ENCODE measurements at regions not wholly inside any gene's neighbourhood (a gene's known extent, or its start where the extent isn't known, plus 50 kb on each side); places are given as distances from the start of the nearest gene placed in this dataset.

DNA sequence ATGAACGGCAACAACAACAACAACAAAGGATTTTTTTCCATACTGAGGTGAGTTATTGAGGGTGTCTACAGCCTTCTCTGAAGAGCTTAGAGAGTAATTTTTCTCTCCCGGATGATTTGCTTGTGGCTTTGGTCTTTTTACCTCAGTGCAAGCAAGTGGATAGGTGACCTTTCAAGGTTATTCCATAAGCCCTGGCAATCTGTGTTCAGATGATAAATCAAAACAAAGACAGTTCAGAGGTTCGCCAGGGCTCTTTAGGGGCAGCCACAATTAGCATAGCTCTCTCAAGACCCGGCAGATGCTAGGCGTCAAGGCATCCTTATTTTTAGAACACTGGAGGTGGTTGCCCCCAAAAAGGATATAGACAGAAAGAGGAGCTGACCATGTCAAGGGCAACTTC is 417.9 kb upstream of the C9orf72 start:
- H4K20me1 ChIP-seq (replicated peaks; ENCODE audit: control insufficient read depth, insufficient read depth, low read length) = no peaks in the 10 kb centered on the region
- in situ Hi-C loops (cut with MboI) = no loop called here

More for the DNA sequence above, 417.9 kb upstream of the C9orf72 start:
- ChIA-PET CTCF (ENCODE audit: low intra/inter-chr PET ratio) (no interaction called here), POLR2A (no interaction called here)
- no peaks in the 10 kb centered on the region for H3K9me3 ChIP-seq (replicated peaks; ENCODE audit: control insufficient read depth, insufficient read depth, low read depth, low read length)
- H3K9me1 ChIP-seq (ENCODE audit: control insufficient read depth, insufficient read depth, low read length) = no peaks in the 10 kb centered on the region
- H3K9ac ChIP-seq (ENCODE audit: insufficient read depth in 1 of 2, low read depth in 2 of 2, low read length in 2 of 2) = no peak overlapping the region
- WGBS (ENCODE audit: insufficient coverage, low coverage, missing lambda C conversion rate) = 0% methylated on average over 5 of the region's 5 CpGs
- ATAC-seq (no peak), DNase-seq (ENCODE audit: extremely low read depth in 1 of 4, low spot score in 3 of 4) (no peak), FAIRE-seq (no peak)
- H3K36me3 ChIP-seq (ENCODE audit: control insufficient read depth, insufficient read depth, low read length) = no peaks in the 10 kb centered on the region
- no peak overlapping the region for H3K27ac ChIP-seq (ENCODE audit: extremely low read depth, low read depth, low read length)
- no peaks in the 10 kb centered on the region for H3K79me2 ChIP-seq (ENCODE audit: control insufficient read depth, insufficient read depth, low read length)
- no peaks in the 10 kb centered on the region for H3K27me3 ChIP-seq (ENCODE audit: control insufficient read depth in 2 of 2, insufficient read depth in 2 of 2, low read length in 2 of 2)
- no peaks in the 10 kb centered on the region for H3K4me1 ChIP-seq (replicated peaks in 1 of 2; ENCODE audit: control insufficient read depth in 2 of 2, insufficient read depth in 2 of 2, low read length in 2 of 2)
- H3K4me2 ChIP-seq (ENCODE audit: insufficient read depth, low read length) = no peak overlapping the region
- H2AFZ ChIP-seq (ENCODE audit: low read depth, low read length) = no peak overlapping the region
- H3K4me3 ChIP-seq = no peak overlapping the region
- TF ChIP-seq, protein P1, sequence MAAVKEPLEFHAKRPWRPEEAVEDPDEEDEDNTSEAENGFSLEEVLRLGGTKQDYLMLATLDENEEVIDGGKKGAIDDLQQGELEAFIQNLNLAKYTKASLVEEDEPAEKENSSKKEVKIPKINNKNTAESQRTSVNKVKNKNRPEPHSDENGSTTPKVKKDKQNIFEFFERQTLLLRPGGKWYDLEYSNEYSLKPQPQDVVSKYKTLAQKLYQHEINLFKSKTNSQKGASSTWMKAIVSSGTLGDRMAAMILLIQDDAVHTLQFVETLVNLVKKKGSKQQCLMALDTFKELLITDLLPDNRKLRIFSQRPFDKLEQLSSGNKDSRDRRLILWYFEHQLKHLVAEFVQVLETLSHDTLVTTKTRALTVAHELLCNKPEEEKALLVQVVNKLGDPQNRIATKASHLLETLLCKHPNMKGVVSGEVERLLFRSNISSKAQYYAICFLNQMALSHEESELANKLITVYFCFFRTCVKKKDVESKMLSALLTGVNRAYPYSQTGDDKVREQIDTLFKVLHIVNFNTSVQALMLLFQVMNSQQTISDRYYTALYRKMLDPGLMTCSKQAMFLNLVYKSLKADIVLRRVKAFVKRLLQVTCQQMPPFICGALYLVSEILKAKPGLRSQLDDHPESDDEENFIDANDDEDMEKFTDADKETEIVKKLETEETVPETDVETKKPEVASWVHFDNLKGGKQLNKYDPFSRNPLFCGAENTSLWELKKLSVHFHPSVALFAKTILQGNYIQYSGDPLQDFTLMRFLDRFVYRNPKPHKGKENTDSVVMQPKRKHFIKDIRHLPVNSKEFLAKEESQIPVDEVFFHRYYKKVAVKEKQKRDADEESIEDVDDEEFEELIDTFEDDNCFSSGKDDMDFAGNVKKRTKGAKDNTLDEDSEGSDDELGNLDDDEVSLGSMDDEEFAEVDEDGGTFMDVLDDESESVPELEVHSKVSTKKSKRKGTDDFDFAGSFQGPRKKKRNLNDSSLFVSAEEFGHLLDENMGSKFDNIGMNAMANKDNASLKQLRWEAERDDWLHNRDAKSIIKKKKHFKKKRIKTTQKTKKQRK (IDR thresholded peaks at IDR 0.05; ENCODE audit: borderline replicate concordance, low read depth, low read length) = no peak
- no peak for TF ChIP-seq XRCC4 (IDR thresholded peaks at IDR 0.05; ENCODE audit: extremely low read depth, insufficient read depth, insufficient read length)
- no peak for TF ChIP-seq U2AF2 (optimal IDR thresholded peaks at IDR 0.05; ENCODE audit: low read depth, low read length)
- TF ChIP-seq NRF1 (conservative IDR thresholded peaks at IDR 0.05 in 1 of 2, IDR thresholded peaks at IDR 0.05 in 1 of 2) = no peak
- BruUV-seq (replicated peaks) = no TSS peak
- intact Hi-C loops (cut with micrococcal nuclease) = no loop called here

Data from K562 (cell line).